ENCODE measurements at regions not wholly inside any gene's neighbourhood (a gene's known extent, or its start where the extent isn't known, plus 50 kb on each side); places are given as distances from the start of the nearest gene placed in this dataset.

DNA sequence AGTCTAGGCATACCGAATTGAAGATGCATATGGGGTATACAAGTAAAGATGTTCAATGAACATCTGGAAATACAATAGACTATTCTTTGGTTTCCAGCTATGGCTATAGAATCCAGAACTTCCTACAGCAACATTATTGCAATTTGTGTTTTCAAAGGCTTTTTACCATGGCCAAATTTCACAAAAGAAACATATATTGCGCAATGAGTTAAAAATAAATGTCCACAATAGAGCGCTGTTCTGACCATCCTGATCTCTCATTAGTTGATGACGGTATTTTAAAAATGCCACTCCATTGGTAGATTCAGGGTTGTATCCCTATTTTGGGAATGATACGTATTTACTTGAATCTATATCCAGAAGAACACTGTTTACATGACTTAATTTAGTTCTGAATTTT, 139.2 kb downstream of the LINC00632 start:
- Mint-ChIP-seq H3K9me3 (ENCODE audit: unreplicated experiment) (no peaks in the 10 kb centered on the region), H3K4me1 (ENCODE audit: low read depth, unreplicated experiment) (no peaks in the 10 kb centered on the region), H3K4me3 (ENCODE audit: unreplicated experiment) (no peak overlapping the region), H3K27ac (ENCODE audit: unreplicated experiment) (no peak overlapping the region), H3K36me3 (ENCODE audit: unreplicated experiment) (no peaks in the 10 kb centered on the region), H3K27me3 (ENCODE audit: unreplicated experiment) (no peaks in the 10 kb centered on the region)
- DNase-seq = no peak
- TF ChIP-seq, protein P1, sequence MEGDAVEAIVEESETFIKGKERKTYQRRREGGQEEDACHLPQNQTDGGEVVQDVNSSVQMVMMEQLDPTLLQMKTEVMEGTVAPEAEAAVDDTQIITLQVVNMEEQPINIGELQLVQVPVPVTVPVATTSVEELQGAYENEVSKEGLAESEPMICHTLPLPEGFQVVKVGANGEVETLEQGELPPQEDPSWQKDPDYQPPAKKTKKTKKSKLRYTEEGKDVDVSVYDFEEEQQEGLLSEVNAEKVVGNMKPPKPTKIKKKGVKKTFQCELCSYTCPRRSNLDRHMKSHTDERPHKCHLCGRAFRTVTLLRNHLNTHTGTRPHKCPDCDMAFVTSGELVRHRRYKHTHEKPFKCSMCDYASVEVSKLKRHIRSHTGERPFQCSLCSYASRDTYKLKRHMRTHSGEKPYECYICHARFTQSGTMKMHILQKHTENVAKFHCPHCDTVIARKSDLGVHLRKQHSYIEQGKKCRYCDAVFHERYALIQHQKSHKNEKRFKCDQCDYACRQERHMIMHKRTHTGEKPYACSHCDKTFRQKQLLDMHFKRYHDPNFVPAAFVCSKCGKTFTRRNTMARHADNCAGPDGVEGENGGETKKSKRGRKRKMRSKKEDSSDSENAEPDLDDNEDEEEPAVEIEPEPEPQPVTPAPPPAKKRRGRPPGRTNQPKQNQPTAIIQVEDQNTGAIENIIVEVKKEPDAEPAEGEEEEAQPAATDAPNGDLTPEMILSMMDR (IDR thresholded peaks at IDR 0.05; ENCODE audit: partially characterized antibody, unreplicated experiment) = no peak

DNA sequence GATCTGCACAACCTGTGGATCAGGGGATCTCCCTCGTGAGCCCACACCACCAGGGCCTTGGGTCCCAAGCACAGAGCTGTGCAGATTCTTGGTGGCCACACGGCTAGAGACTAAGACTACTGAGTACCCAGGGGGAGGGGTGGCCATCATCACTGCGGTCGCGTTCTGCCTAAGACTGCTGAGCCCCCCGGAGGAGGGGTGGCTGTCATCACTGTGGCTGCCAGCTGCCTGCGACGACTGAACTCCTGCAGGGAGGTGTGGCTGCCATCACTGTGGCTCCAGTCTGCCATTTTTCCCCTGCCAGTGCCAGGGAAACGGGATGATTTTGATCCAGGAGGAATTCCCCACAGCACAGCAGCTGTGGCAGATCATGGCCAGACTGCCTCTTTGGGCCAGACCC, 141.7 kb upstream of the SPANXB1 start:
- TF ChIP-seq, protein P1 (IDR thresholded peaks at IDR 0.05; ENCODE audit: partially characterized antibody, unreplicated experiment) = no peak
- Mint-ChIP-seq H3K27me3 (ENCODE audit: unreplicated experiment) (peaks cover 2% of the 10 kb centered on the region), H3K4me3 (ENCODE audit: unreplicated experiment) (no peak overlapping the region), H3K27ac (ENCODE audit: unreplicated experiment) (no peak overlapping the region), H3K4me1 (ENCODE audit: low read depth, unreplicated experiment) (no peaks in the 10 kb centered on the region), H3K9me3 (ENCODE audit: unreplicated experiment) (no peaks in the 10 kb centered on the region), H3K36me3 (ENCODE audit: unreplicated experiment) (no peaks in the 10 kb centered on the region)
- DNase-seq = no peak

DNA sequence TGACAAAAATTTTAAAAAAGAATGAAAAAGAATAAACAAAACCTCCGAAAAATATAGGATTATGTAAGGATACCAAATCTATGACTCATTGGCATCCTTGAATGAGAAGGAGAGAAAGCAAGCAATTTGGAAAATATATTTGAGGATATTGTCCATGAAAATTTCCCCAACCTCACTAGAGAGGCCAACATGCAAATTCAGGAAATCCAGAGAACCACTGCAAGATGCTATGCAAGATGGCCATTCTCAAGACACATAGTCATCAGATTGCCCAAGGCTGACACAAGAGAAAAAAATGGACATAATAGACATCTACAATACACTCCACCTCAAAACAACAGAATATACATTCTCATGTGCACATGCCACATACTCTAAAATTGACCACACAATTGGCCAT, 135.9 kb upstream of the SPANXB1 start:
- Mint-ChIP-seq H3K4me3 (ENCODE audit: unreplicated experiment) (no peak overlapping the region), H3K27me3 (ENCODE audit: unreplicated experiment) (no peaks in the 10 kb centered on the region), H3K36me3 (ENCODE audit: unreplicated experiment) (no peaks in the 10 kb centered on the region), H3K27ac (ENCODE audit: unreplicated experiment) (no peak overlapping the region), H3K9me3 (ENCODE audit: unreplicated experiment) (no peaks in the 10 kb centered on the region), H3K4me1 (ENCODE audit: low read depth, unreplicated experiment) (no peaks in the 10 kb centered on the region)
- DNase-seq = no peak
- TF ChIP-seq, protein P1 (IDR thresholded peaks at IDR 0.05; ENCODE audit: partially characterized antibody, unreplicated experiment) = no peak

DNA sequence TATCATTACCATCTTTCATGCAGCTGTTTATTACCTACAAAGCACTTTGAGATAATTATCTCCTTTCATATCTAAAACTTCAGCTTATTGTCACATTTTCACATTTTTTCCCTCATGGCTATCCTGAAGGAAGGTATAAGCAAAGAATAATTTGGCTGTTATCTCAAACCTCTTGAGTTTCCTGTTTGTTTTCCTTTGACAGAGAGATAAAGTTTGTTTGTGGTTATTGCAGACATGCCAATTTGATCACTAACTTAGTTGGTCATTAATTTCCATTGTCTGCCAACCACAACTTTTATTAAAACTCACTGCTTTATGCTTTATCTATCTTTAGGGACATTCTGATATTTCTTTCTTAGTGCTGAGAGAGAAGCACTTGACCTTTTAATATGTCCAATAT, 89.8 kb upstream of the SPANXB1 start:
- TF ChIP-seq, protein P1 (IDR thresholded peaks at IDR 0.05; ENCODE audit: partially characterized antibody, unreplicated experiment) = no peak
- DNase-seq = no peak
- no peak overlapping the region for H3K27ac Mint-ChIP-seq (ENCODE audit: unreplicated experiment)
- no peaks in the 10 kb centered on the region for H3K4me1 Mint-ChIP-seq (ENCODE audit: low read depth, unreplicated experiment)
- H3K36me3 Mint-ChIP-seq (ENCODE audit: unreplicated experiment) = no peaks in the 10 kb centered on the region
- no peaks in the 10 kb centered on the region for H3K9me3 Mint-ChIP-seq (ENCODE audit: unreplicated experiment)
- no peaks in the 10 kb centered on the region for H3K27me3 Mint-ChIP-seq (ENCODE audit: unreplicated experiment)
- no peak overlapping the region for H3K4me3 Mint-ChIP-seq (ENCODE audit: unreplicated experiment)

DNA sequence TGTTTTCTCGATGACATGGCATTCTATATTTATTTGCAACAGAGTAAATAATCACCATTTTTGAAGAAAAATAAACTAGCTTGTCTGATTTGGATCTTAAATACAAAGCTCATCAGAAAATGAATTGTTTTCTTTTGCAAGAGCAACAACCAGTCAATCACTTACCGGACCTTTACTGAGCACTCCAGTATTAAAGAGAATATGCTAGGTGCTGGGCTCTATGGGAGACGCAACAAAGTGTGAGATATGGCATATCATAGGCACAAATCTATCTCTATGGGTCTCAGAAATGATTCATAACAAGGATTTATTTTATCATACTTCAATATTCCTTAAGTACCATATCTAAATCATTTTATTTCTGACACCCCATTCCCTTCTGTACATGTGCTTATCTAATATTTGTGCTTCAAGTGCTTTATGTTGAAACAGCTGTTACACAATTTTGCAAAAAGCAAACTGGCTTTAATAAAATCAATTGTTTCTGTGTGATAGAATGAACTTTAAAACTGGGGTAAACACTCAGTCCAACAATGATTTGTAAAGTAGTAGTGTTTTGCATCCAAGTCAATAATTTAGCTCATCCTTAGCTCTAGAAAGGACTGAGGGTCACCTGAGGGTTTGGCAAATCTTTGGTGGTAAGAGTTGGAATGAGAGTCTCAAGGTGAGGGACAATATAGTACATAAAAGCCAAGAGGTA, 88.4 kb upstream of the SPANXB1 start:
- Mint-ChIP-seq H3K4me1 (ENCODE audit: low read depth, unreplicated experiment) (no peaks in the 10 kb centered on the region), H3K36me3 (ENCODE audit: unreplicated experiment) (no peaks in the 10 kb centered on the region), H3K9me3 (ENCODE audit: unreplicated experiment) (no peaks in the 10 kb centered on the region), H3K27me3 (ENCODE audit: unreplicated experiment) (no peaks in the 10 kb centered on the region), H3K4me3 (ENCODE audit: unreplicated experiment) (no peak overlapping the region), H3K27ac (ENCODE audit: unreplicated experiment) (no peak overlapping the region)
- TF ChIP-seq, protein P1 (IDR thresholded peaks at IDR 0.05; ENCODE audit: partially characterized antibody, unreplicated experiment) = no peak
- no peak for DNase-seq

Data from glutamatergic neuron (in vitro differentiated cells).